Neural progenitor cell (in vitro differentiated cells): ENCODE measurements at regions not wholly inside any gene's neighbourhood (a gene's known extent, or its start where the extent isn't known, plus 50 kb on each side); places are given as distances from the start of the nearest gene placed in this dataset.

Experiments used
- CTCF ChIP-seq: fragments of 200-600 bp; sonication (generic); IDR thresholded peaks from 2 replicates; pipeline ENCODE4 v1.5.1; 2017; ENCODE audit warnings: antibody characterized with exemption, mild to moderate bottlenecking
- EZH2phosphoT487 ChIP-seq: fragments of 200-600 bp; sonication (generic); IDR thresholded peaks from 2 replicates; pipeline ENCODE4 v1.6.1; 2017; ENCODE audit warnings: antibody characterized with exemption

DNA sequence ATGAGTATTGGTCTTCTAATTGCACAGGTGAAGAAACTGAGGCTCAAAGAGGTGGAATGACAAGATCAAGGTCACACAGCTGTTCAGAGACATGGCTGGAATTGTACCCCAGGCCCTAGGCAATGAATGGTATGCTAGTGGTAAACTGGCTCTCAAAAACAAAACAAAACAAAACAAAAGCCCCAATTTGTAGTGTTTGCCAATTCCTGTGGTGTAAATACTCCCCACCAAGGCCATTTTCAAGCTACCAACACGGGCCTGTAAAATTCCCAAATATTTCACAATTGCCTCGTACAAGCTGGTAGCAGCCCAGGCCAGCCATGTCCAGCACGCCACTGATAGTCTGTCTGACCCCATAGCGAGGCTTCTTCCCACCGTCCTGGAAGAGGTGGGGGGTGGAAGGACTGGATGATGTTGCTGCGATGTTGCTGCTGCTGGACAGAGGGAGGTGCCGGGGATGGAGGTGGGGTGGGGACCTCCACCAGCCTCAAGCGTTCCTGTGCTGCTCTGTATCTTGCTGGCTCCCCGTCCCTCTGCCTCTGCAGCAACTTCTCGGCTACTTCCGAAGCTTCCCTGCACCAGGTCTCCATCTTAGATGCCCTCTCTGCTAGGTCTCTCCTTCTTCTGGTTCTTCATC is 62.2 kb upstream of the RUNX3 start:
- TF ChIP-seq CTCF = no peak
- TF ChIP-seq EZH2phosphoT487 = no peak
